HG02798 (cell line): ENCODE measurements at regions not wholly inside any gene's neighbourhood (a gene's known extent, or its start where the extent isn't known, plus 50 kb on each side); places are given as distances from the start of the nearest gene placed in this dataset.

Experiments
- ATAC-seq: cut with Tn5 transposase; IDR thresholded peaks from one replicate; pipeline ENCODE4 v1.9.1; 2021; ENCODE audit warnings: mild to moderate bottlenecking; ENCODE audit not compliant: unreplicated experiment, poor library complexity

DNA sequence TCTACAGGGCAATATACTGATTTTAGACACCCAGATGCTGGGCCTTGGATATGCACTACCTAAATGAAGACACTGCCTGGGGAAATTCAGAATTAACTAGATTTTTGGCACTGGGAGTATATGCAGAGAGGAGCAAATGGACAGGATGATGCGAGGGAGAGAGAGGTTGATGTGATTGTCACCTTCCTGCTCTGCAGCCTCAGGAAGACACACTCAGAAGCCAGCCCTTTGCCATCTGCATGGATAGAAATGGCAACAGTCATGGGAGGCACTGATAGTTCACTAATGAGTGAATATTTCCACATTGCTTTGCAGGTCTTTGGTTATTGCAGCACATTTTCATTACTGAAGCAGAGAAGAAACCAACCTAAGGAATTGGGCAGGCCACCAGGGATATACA is 397.2 kb upstream of the NFE2L3 start:
- ATAC-seq = no peak

DNA sequence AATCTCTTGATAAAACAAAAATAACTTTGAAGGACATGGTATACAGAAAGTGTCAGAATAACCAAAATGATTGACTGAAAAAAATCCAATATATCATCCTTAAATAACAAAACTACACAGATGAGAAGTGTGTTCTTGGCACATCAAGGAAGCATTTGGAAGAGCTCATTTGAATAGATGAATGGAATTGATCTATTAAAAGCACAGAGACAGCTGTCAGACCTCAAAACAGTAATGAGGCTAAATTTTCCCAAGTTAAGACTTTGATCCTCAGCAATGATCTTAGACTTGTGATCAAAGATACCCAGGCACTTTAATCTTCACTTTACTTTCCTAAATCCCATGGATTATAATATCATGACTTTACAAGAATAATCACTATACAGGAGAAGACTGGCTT is 395.4 kb upstream of the NFE2L3 start:
- ATAC-seq = no peak

DNA sequence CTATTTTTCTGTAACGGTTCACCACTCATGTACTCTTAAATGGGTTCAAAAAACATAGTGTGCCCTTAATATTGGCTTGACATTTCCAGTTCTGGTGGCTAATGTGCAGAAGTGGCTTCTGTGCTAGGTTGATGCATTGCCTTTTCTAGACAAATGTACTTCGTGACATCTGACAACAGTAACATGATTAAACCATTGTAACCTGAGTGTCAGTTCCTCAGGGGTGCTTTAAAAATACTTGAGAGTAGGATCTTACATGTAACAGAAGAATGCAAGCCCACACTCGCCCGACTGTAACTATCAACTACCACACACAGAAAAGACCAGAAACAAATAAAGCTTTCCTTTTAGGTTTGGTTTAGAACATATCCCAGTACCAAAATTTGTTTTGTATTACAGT is 393.4 kb upstream of the NFE2L3 start:
- ATAC-seq = no peak

DNA sequence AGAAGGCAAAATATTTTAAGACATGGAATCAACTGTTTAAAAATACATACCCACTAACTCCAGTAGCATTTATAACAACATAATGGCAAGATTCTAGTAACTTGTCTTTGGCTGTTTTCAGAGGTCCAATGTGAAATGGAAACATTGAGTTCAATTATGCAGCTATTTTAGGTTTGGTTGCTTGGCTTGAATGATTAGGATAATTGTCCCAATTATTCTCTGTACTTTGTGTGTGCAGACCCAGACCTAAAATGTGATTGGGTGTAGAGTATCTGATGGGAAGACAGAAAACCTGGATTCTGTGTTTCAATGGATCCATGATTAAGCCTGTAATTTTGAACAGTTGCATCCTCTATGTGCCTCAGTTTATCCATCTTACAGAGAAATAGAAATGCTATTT is 392.7 kb upstream of the NFE2L3 start:
- ATAC-seq = no peak

DNA sequence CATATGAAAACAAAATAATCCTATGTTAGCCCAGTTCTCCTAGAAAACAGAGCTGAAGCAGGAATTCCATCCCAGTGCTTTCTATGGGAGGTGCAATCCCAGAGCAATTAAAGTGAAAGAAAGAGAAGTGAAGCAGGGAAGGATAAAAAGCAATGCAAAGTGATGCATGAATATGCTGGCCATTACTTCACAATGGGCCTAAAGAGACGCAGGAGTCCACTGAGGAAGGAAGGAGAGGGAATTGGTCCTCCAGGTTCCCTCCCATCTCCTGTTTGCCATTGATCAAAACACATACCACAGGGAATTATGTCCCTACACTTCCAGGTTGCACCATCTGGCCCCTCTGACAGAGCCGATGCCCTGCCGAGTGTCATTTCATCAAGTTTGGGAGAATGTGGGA is 392.2 kb upstream of the NFE2L3 start:
- no peak for ATAC-seq

DNA sequence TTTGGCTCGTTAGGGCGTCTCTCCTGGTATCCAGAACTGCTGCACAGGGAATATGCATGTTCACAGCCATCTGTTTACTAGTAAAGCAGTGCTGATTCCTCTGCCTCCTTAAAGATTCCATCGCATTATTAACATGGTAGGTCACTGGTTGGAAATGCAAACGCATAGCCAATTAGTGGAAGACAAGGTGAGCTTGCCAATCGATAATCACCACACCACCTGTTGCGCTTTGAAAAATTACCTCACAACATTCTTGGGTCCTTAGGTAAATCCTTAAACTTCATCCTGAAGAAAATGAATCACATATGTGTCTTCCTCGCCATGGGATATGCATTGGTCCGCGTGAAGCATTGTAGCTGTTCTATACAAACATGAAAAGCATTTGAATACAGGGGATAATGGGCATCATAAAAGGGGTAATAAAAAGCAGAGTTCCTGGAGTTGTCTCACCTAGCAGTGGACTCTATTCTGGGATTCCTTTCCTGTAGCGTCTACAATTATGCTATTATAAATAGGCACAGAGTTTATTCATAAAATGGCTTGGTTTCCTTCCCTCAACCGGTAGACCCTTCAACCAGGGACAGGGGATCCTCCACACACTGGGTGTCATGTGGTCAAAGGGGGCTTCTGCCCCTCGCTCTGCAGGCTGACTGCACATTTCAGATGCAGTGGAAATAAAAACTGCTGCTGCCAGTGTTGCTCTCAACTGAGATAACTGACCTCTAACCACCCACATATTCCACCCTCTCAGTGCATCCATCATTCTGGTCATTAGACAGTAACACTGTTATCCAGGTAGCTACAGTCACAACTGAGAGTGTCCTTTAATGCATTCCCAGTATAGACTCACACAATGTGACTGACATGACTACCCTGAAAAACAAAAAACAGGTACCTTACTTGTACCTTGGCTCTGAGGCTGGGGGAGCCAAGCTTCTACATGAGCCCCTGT is 389.2 kb upstream of the NFE2L3 start:
- ATAC-seq = no peak

DNA sequence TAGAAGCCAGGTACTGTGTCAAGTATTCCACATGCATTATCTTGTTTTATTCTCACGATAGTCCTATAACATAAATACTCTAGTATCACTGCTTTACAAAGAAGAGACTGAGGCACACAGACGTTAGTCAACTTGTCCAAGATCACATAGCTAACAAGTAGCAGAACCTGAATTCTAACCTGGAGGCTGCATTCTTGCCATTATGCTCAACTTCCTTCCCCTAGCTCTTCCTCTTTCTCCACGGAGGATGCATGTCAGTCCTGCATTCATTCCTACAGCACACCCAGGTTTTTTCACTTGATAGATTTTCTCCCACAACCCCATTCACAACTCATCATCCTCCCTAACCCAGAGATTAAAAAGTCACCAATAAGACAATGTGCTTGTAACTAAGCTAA is 388.5 kb upstream of the NFE2L3 start:
- no peak for ATAC-seq

DNA sequence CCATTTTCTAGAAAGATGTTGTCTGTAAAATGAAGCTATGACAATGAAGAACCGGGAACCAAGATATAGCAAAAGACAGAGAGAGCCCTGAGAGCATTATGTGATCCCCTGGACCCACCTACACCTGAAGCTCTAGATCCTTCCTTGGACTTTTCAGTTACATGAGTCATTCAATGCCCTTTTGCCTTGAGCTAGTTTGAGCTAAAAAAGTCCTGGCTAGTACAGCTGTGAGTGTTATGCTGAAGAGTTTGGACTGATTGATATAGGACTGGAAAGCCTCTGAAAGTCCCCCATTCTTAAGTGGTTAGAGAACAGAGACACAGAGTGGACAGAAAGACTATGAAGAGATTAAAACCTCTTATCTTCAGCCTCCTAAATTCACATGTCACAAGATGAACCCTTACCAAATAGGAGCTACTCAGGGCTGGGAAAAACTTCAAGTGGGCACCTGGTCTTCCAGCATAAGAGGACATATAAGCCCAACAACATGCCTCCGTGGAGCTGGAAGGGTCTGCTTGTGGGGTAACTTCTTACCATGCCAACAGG is 386.8 kb upstream of the NFE2L3 start:
- ATAC-seq = no peak

DNA sequence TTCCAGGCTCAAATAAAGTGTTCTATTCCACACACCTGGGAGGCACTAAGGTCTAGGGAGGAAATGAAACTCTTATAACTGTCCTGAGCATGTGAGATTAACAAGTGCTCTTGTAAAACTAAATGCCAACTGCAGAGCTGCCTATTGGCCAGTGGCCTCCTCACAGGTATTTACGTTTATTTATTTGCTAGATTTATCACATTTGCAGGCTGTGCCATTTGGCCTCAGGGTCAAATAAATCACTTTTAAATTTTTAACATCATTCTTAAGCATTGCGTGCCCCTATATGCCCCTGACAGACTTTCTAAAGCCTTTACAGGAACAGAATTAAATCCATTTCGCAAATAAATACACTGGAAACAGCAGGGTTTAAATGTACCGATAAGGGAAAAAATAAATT is 381.8 kb upstream of the NFE2L3 start:
- no peak for ATAC-seq

DNA sequence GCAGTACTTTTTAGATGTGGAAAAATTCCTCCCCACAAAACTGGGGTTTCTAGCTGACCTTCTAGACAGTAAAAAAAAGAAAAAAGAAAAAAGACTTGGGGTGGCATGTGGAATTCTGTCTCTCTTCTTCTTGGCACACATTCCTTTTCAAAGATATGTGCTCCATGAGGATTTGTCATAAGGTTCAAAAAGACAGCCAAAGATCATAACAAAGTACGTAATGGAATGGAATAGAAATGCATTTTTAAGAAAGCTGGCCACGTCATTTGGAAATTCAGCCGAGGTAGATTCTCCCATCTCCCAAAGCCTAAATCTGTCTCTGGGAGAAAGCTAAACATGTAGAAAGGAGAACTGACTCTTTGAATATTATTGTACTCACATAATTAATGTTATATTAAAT is 381.3 kb upstream of the NFE2L3 start:
- ATAC-seq = no peak

DNA sequence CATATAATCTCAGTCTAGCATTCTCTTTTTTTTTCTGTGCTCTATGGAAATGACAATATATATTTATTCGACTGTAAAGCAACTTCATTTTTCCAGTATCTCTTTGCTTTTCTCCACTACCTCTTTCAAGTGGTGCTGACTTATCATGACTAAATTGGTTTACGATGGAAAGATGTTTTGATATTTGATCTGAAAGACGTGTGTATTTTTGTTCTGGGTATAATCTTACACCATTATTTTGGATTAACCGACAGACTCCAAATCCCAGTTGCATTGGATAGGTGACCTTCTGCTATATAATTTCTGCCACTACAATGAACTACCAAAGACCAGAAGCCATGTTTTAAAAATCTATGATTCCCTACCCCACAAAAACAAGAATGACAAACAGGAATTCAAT is 380.5 kb upstream of the NFE2L3 start:
- no peak for ATAC-seq

DNA sequence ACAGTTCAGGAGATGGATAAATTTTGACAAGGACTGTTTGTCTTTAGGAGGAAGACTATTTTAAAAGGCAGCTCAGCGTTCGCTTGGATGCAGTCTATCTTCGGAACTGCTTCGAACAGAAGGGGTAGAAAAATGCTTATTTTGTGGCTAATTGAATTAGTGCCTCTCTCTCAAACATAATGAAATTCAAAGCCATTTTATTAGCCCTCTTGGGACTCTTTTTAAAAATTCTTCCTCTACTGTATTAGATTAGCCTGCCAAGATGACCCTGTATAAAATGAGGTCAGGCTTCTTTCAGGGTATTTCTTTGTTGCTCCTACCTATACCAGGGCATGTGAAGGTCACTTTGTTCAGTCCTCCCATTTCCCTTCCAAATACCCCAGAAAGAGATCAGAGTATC is 379.2 kb upstream of the NFE2L3 start:
- no peak for ATAC-seq

DNA sequence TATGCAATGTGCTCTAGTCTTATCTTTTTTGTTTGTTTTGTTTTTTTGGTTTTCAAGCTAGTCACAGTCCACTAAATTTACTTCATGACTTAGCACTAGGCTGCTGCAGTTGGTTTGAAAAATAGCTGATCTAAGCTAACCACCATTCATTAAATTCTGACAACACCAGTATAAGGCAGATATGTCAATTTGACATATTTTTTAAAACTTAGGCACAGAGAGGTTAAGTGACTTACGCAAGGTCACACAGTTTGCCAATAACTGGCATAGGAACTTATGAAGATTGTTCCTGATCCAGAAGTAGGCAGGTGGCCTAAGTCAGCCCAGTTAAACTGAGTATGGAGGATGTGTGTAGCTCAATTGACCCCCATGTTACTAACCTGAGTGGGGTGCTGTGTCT is 377.3 kb upstream of the NFE2L3 start:
- no peak for ATAC-seq

DNA sequence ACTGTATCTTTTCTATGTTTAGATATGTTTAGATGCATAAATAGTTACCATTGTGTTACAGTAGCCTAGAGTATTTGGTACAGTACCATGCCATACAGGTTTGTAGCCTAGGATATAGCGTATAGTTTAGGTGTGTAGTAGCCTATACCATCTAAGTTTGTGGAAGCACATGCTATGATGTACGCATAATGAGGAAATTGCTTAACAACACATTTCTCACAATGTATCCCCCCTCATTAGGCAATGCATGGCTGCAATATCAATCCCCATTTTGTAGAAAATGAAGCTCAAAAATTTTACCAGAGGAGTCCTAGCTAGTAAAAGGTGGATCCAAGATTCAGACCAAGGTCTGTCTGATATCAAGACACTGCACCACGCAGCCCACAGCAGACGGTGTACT is 376.4 kb upstream of the NFE2L3 start:
- ATAC-seq = no peak

DNA sequence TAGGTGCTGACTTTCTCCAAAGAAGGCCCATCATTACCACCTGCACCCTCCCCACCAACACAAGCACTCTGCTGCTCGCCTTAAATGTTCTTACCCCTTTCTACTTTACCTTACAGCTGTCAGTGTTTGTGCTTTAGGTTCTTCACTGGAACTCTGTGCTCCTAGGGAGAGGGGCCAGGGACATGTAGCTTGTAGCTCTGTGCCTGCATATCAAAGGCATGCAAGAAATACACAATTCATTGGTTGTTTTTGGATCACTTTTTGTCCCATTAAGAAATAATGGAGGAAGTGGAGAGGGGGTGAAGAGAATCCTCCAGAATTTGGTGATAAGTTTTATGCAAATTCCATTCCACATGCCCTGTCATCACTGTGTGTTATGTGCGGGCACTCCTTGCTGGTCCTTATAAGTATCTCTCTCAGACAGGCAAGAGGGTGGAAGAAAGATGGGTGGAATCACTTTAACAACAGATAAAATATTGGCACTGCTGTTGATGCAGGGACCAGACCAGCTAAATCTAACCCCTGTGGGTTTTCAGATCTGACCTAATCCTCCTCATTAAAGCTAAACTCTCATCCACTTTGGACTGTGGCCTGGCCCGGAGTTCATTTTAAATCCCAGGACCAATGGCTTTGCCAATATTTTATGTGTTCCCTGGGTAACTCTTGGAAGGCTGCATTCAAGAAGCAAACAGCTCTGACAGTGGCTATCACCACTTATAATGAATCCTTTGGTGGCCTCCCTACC is 375.8 kb upstream of the NFE2L3 start:
- ATAC-seq = no peak

DNA sequence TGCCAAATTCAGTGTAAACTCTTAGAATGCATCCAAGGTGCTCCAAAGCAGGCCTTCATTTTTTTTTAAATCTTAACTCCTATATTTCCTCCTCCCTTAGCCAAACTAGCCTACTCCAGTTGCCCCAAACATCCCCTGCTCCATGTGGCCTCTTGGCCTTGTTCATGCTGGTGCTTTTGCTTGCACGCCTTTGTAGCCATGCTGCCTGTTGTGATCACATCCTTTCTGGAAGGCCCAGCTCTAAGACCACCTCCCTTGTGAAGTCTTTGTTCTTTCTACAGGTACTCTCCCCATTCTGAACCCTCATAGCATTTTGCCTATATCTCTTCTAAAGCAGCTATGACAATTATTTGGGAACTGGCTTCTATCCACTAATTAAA is 375.3 kb upstream of the NFE2L3 start:
- ATAC-seq = no peak

DNA sequence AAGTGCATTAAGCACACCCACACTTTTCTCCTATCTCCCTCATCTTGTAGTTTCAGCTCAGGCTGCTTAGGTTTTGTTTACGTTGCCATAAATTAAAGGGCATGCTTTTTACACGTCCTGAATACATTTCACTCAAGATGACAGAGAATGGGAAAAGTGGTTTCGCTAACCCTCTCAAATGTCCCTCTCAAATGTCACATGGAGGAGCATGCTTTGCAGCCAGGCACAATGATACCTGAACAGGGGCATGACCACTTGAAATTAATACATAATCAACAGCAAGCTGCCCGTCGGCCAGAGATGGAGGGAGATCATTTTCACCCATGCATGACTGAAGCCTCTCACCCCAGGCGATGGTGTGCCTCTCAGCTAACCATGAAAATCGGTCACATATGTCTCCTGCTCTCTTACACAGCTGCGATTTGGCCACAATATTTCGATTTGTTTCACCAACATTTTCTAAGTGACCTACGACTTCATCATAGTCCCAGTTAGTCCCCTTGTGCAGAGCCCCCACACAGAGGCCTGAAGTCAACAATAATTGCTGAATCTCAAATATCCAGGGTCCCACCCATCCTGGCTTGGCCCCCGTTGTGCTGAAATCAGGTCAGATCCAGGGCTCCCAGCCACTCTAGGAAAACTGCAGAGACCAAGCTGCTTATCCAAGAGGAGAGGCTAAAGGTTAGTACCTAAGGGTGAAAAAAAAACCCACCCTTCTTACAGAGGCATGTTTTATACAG is 373.9 kb upstream of the NFE2L3 start:
- ATAC-seq = no peak

DNA sequence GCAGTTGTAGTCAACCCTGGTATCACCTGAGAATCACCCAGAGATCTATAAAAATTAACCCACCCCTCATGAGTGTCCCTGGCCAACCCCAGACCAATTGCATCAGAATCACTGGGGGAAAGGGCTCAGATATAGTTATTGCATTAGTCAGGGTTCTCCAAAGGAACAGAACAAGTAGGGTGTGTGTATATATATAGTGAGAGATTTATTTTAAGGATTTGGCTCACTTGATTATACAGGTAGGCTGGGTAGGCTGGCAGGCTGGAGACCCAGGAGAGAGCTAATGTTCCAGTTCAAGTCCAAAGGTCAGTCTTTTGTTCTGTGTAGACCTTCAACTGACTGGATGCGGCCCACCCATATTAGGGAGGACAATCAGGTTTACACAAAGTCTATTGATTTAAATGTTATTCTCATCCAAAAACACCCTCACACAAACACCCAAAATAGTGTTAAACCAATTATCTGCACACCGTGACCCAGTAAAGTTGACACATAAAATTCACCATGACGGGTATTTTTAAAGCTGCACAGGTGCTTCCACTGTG is 372.9 kb upstream of the NFE2L3 start:
- no peak for ATAC-seq

DNA sequence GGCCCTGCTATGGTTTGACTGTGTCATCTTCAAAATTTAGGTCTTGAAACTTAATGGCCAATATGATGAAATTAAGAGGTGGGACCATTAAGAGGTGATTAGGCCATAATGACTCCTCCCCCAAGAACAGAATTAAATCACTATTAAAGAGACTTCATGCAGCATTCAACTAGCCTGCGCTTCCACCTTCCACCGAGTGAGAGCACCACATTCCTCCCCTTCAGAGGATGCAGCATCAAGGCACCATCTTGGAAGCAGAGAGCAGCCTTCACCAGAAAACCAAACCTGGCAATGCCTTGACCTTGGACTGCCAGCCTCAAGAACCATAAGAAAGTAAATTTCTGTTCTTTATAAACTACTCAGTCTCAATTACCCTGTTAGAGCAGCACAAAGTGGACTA is 371.1 kb upstream of the NFE2L3 start:
- ATAC-seq = no peak

DNA sequence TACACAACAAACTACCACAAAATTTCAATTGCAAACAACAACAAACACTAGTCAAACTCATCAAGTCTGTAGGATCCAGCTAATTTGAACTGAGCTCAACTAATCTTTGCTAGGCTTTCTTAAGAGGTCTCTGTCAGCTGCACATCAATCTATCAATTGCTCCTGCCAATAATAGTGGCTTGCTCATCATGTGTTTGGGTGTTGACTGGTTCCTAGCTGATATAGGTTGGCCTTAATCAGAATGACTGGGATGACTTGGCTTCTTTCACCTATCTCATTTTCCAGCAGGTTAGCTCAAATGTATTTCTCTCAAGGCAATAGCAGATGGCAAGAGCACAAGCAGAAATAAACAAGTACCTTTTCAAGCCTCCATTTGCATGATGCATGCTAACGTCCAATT is 370.3 kb upstream of the NFE2L3 start:
- ATAC-seq = no peak

DNA sequence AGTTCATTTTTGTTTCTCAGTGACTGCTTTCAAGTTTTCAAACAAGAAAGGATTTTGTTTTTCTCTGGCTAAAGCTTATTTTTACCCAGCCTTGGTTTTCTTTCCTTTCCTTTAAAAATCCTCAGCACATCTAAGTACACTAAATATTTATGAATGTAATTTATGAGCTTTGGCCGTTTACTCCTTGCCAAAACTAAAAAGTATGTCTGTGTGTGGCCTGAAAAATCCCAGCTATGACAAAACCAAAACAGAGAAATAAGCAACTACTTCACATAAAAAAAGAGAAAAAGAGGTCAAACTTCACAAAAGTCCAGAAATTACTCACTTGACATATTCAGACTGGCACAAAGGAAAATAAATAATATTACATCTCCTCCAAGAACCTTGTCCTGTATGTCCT is 365.1 kb upstream of the NFE2L3 start:
- no peak for ATAC-seq
